HL-60 (cell line): ENCODE measurements at regions not wholly inside any gene's neighbourhood (a gene's known extent, or its start where the extent isn't known, plus 50 kb on each side); places are given as distances from the start of the nearest gene placed in this dataset.
"Not testable (repeated sequence)": the region's sequence is repeated elsewhere in the genome, so short reads cannot be mapped to it uniquely, and the experiment has no call there.

Source experiments
- CTCF ChIP-seq: IDR thresholded peaks from one replicate; pipeline ENCODE4 v1.5.1; 2011; ENCODE audit warnings: low read length, control low read depth, inconsistent platforms; ENCODE audit not compliant: insufficient read depth
- GABPA ChIP-seq: IDR thresholded peaks from 2 replicates; pipeline ENCODE4 v1.6.1; 2012; ENCODE audit warnings: low read depth
- POLR2AphosphoS5 ChIP-seq: IDR thresholded peaks from 2 replicates; pipeline ENCODE4 v1.6.1; 2012; ENCODE audit warnings: low read depth
- REST ChIP-seq: IDR thresholded peaks from 2 replicates; pipeline ENCODE4 v1.6.1; 2012; ENCODE audit warnings: low read depth; ENCODE audit not compliant: insufficient replicate concordance

GRCh38 chr6:168991695-168992094, 262.0 kb downstream of the THBS2 start:
- TF ChIP-seq CTCF, REST, POLR2AphosphoS5, GABPA: not testable (repeated sequence)
